DND-41 (cell line): ENCODE measurements at regions not wholly inside any gene's neighbourhood (a gene's known extent, or its start where the extent isn't known, plus 50 kb on each side); places are given as distances from the start of the nearest gene placed in this dataset.

Experiments
- ATAC-seq: fragments of 200-7000 bp; cut with Tn5 transposase; 3 replicates; pipeline ENCODE4 v1.9.1; 2021; ENCODE audit warnings: low read depth; ENCODE audit not compliant: insufficient read depth
- DNase-seq: peaks from one replicate; pipeline ENCODE4 v3.0.0-alpha.2; 2020
- H2AFZ ChIP-seq: 2 replicates; pipeline ENCODE4 v1.6.0; 2012; ENCODE audit warnings: low read depth, low read length
- H3K27ac ChIP-seq: 2 replicates; pipeline ENCODE4 v1.5.1; 2012; ENCODE audit warnings: low read length, inconsistent platforms
- H3K27me3 ChIP-seq: fragments of 200-600 bp; sonication (generic); 2 replicates; pipeline ENCODE4 v1.6.0; 2012; ENCODE audit warnings: low read length, mild to moderate bottlenecking, inconsistent platforms; ENCODE audit not compliant: insufficient read depth, poor library complexity
- H3K36me3 ChIP-seq: 2 replicates; pipeline ENCODE4 v1.5.1; 2012; ENCODE audit warnings: low read length, inconsistent platforms; ENCODE audit not compliant: insufficient read depth
- H3K4me1 ChIP-seq: 2 replicates; pipeline ENCODE4 v1.5.1; 2012; ENCODE audit warnings: mild to moderate bottlenecking, low read length; ENCODE audit not compliant: insufficient read depth
- H3K4me2 ChIP-seq: 2 replicates; pipeline ENCODE4 v1.6.0; 2012; ENCODE audit warnings: mild to moderate bottlenecking, moderate library complexity, low read length, inconsistent platforms; ENCODE audit not compliant: insufficient read depth
- H3K4me3 ChIP-seq, 2 experiments: fragments of 200-600 bp in 1 of 2; shearing (Covaris generic) in 1 of 2; 2 replicates each; pipeline ENCODE4 v1.5.1; 2012 to 2016; ENCODE audit warnings: inconsistent platforms in 2 of 2, low read length in 2 of 2, mild to moderate bottlenecking in 2 of 2, low read depth in 1 of 2, moderate library complexity in 1 of 2
- H3K79me2 ChIP-seq: 2 replicates; pipeline ENCODE4 v1.6.0; 2012; ENCODE audit warnings: low read length, inconsistent platforms; ENCODE audit not compliant: insufficient read depth
- H3K9ac ChIP-seq: 2 replicates; pipeline ENCODE4 v1.6.0; 2012; ENCODE audit warnings: low read depth, mild to moderate bottlenecking, inconsistent platforms, low read length, moderate library complexity
- H3K9me3 ChIP-seq: 2 replicates; pipeline ENCODE4 v1.5.1; 2012; ENCODE audit warnings: low read length, moderate library complexity, mild to moderate bottlenecking, inconsistent platforms; ENCODE audit not compliant: insufficient read depth, severe bottlenecking
- H4K20me1 ChIP-seq: 2 replicates; pipeline ENCODE4 v1.6.0; 2012; ENCODE audit warnings: low read length; ENCODE audit not compliant: insufficient read depth
- CTCF ChIP-seq: IDR thresholded peaks from 2 replicates; pipeline ENCODE4 v1.5.1; 2012; ENCODE audit warnings: borderline replicate concordance, low read length, moderate library complexity, mild to moderate bottlenecking; ENCODE audit not compliant: poor library complexity, severe bottlenecking; ENCODE audit errors: extremely low read depth
- EZH2 ChIP-seq: IDR thresholded peaks from 3 replicates; pipeline ENCODE4 v1.6.1; 2012; ENCODE audit warnings: borderline replicate concordance, low read depth, mild to moderate bottlenecking, moderate library complexity, low read length, inconsistent platforms; ENCODE audit not compliant: severe bottlenecking

DNA sequence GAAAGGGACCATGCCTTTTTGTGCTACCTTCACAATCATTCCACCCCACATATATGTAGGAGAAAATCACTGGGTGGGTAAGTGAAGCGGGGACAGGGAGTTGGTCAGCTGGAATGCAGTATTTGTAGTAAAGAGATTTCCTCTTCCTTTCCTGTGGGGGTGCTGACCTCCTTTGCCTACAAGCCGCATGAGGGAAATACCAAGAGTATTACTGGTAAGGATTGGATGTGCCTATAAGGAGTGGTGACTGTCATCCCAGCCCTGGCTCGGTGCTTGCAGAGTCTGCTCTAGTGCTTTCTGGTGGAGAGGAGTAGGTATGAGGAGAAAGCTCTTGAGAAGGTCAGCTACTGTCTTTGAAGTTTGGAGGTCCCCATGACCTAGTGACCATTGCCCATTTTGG is 324.6 kb downstream of the HRH4 start:
- Histone ChIP-seq H3K4me2 (no peak overlapping the region), H4K20me1 (no peaks in the 10 kb centered on the region), H3K27me3 (no peaks in the 10 kb centered on the region), H3K4me1 (no peaks in the 10 kb centered on the region), H2AFZ (no peak overlapping the region), H3K9ac (no peak overlapping the region), H3K27ac (no peak overlapping the region), H3K9me3 (no peaks in the 10 kb centered on the region), H3K79me2 (no peaks in the 10 kb centered on the region), H3K4me3 (no peak overlapping the region), H3K36me3 (no peaks in the 10 kb centered on the region)
- no peak for ATAC-seq
- TF ChIP-seq EZH2: no peak
- no peak for DNase-seq

DNA sequence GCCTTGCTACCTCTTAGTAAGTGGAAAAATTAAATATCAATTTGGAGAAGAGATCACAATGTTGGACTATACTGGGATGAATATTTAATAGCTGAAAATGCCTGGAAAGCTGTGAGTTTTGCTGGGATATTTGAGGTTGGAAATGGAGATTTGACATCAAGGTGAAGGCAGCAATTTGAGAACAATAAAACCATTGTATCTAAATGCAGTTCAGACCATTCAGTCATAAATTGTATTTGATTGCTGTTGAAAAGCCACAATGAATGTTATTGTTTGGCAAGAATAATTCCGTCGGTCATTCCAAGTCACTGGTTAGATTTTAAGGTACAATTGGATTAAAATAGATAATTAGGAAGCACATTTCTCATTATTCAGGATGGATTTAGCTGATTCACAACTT is 325.6 kb downstream of the HRH4 start:
- Histone ChIP-seq H3K36me3 (no peaks in the 10 kb centered on the region), H2AFZ (no peak overlapping the region), H3K4me2 (no peak overlapping the region), H3K4me1 (no peaks in the 10 kb centered on the region), H4K20me1 (no peaks in the 10 kb centered on the region), H3K27me3 (no peaks in the 10 kb centered on the region), H3K79me2 (no peaks in the 10 kb centered on the region), H3K27ac (no peak overlapping the region), H3K9me3 (no peaks in the 10 kb centered on the region), H3K4me3 (no peak overlapping the region), H3K9ac (no peak overlapping the region)
- ATAC-seq (no peak), DNase-seq (no peak)
- TF ChIP-seq CTCF (no peak), EZH2 (no peak)

- no peak for ATAC-seq
- Histone ChIP-seq H3K4me3 (no peak overlapping the region), H3K4me1 (no peaks in the 10 kb centered on the region), H2AFZ (no peak overlapping the region), H3K79me2 (no peaks in the 10 kb centered on the region), H4K20me1 (no peaks in the 10 kb centered on the region), H3K27ac (no peak overlapping the region), H3K4me2 (no peak overlapping the region), H3K27me3 (no peaks in the 10 kb centered on the region), H3K9me3 (no peaks in the 10 kb centered on the region), H3K36me3 (no peaks in the 10 kb centered on the region), H3K9ac (no peak overlapping the region)
- DNase-seq: no peak
- TF ChIP-seq CTCF: no peak
- TF ChIP-seq EZH2: no peak
Measured at GRCh38 chr18:24790347-24790746, 329.9 kb downstream of the HRH4 start.

DNA sequence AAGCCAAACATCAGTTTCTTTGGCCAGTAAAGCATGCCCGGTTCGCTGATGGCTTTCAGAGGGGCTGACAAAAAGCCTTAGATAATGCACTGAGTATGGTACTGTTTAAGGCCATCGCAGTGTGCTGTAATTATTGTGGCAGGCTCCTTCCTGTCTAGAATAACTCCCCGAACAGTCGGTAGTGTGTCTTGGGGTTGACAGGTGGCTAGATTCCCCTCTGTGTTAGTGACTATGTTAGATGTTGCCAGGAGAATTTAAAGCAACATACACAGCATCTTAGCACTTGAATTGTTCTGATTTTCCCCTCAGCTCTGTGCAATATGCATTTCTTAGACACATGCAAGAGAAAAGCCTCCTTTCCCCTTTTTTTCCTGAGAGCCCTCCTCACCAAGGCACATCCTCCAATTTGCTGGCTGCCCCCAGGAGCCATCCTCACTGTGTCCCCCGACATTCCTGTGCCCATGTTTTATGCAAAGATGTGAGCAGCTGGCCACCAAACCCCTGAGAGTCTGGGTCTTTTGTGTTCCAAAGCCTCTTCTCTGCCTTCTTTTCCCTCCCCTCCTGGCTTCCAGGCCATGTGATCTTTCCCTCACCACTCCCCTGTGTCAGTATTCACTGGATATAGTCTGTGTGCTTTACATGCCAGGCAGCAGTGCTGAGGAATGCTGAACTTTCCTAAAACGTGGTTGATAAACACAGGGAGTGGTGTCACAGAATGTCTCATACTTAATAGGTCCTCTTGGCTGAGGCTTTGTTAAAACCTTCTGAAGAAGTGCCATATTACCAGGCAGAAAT is 331.5 kb downstream of the HRH4 start:
- H4K20me1 ChIP-seq: no peaks in the 10 kb centered on the region
- H3K4me1 ChIP-seq: no peaks in the 10 kb centered on the region
- H3K4me3 ChIP-seq: no peak overlapping the region
- no peak overlapping the region for H2AFZ ChIP-seq
- H3K9ac ChIP-seq: no peak overlapping the region
- no peak overlapping the region for H3K4me2 ChIP-seq
- no peak overlapping the region for H3K27ac ChIP-seq
- TF ChIP-seq EZH2 (no peak), CTCF (no peak)
- no peaks in the 10 kb centered on the region for H3K9me3 ChIP-seq
- H3K79me2 ChIP-seq: no peaks in the 10 kb centered on the region
- no peaks in the 10 kb centered on the region for H3K27me3 ChIP-seq
- DNase-seq (no peak), ATAC-seq (no peak)
- no peaks in the 10 kb centered on the region for H3K36me3 ChIP-seq
